H1 (cell line): ENCODE measurements at regions not wholly inside any gene's neighbourhood (a gene's known extent, or its start where the extent isn't known, plus 50 kb on each side); places are given as distances from the start of the nearest gene placed in this dataset.

Source experiments
- CTCF ChIA-PET: fragments of 300-600 bp; sonication (Branson Sonifier 250); formaldehyde crosslinking; loops from one replicate; lab custom pipeline; 2021; ENCODE audit not compliant: partially characterized antibody; lab: Charles Lee
- POLR2A ChIA-PET: fragments of 300-600 bp; sonication (Branson Sonifier 250); formaldehyde crosslinking; loops from one replicate; lab custom pipeline; 2021; ENCODE audit warnings: inconsistent platforms; ENCODE audit not compliant: partially characterized antibody; lab: Charles Lee
- DNase-seq, 2 experiments: peaks; one replicate each; pipeline versions ENCODE4 v3.0.0 to v3.0.0-alpha.2; 2010 to 2022; ENCODE audit warnings: low spot score in 2 of 2, low read depth in 1 of 2, mixed read lengths in 1 of 2
- FAIRE-seq: peaks from 2 replicates; lab custom pipeline; 2011; peaks lifted over from hg19 to GRCh38; lab: Jason Lieb, UNC
- H2AFZ ChIP-seq: 2 replicates; pipeline ENCODE4 v1.8.1; 2012; ENCODE audit warnings: low read length, inconsistent platforms
- H2AK5ac ChIP-seq: 2 replicates; pipeline ENCODE4 v1.6.1; 2013; ENCODE audit warnings: low read depth, low read length
- H2BK120ac ChIP-seq: replicated peaks from 2 replicates; pipeline ENCODE3; 2013; ENCODE audit warnings: low read depth, low read length, inconsistent platforms
- H2BK12ac ChIP-seq: 2 replicates; pipeline ENCODE4 v1.6.1; 2013; ENCODE audit warnings: low read depth, low read length
- H2BK15ac ChIP-seq: 2 replicates; pipeline ENCODE4 v1.6.1; 2013; ENCODE audit warnings: low read length
- H2BK20ac ChIP-seq: 2 replicates; pipeline ENCODE4 v1.6.1; 2013; ENCODE audit warnings: low read length
- H2BK5ac ChIP-seq: 2 replicates; pipeline ENCODE4 v1.6.1; 2013; ENCODE audit warnings: low read depth, low read length
- H3K14ac ChIP-seq: 2 replicates; pipeline ENCODE4 v1.6.1; 2013; ENCODE audit warnings: inconsistent platforms; ENCODE audit not compliant: insufficient read length
- H3K18ac ChIP-seq: 2 replicates; pipeline ENCODE4 v1.6.1; 2013; ENCODE audit warnings: low read length; ENCODE audit errors: extremely low read depth
- H3K23ac ChIP-seq: 2 replicates; pipeline ENCODE4 v1.6.1; 2013; ENCODE audit warnings: inconsistent platforms; ENCODE audit not compliant: insufficient read length
- H3K23me2 ChIP-seq: 2 replicates; pipeline ENCODE4 v1.6.1; 2013; ENCODE audit warnings: low read depth, low read length
- H3K27ac ChIP-seq: 2 replicates; pipeline ENCODE4 v1.6.1; 2011; ENCODE audit warnings: low read depth, low read length, inconsistent platforms
- H3K27me3 ChIP-seq, 4 experiments: replicated peaks in 1 of 4; 1 replicate in 1 of 4; 2 replicates in 3 of 4; pipeline versions ENCODE4 v1.6.1 to v1.8.1; 2011 to 2013; ENCODE audit warnings: low read length in 3 of 4, mild to moderate bottlenecking in 3 of 4, inconsistent platforms in 2 of 4, mixed read lengths in 2 of 4, moderate library complexity in 1 of 4; ENCODE audit not compliant: control insufficient read depth in 3 of 4, insufficient read depth in 3 of 4; ENCODE audit errors: extremely low read depth in 1 of 4
- H3K36me3 ChIP-seq, 4 experiments: 2 replicates each; pipeline versions ENCODE4 v1.6.1 to v1.8.1; 2011 to 2013; ENCODE audit warnings: mild to moderate bottlenecking in 4 of 4, low read length in 3 of 4, moderate library complexity in 2 of 4, control low read depth in 1 of 4, inconsistent platforms in 1 of 4; ENCODE audit not compliant: insufficient read depth in 4 of 4, control insufficient read depth in 2 of 4
- H3K4ac ChIP-seq: replicated peaks from 2 replicates; pipeline ENCODE3; 2013; ENCODE audit warnings: low read length, low read depth, mixed read lengths, inconsistent platforms; ENCODE audit not compliant: insufficient read length
- H3K4me1 ChIP-seq, 4 experiments: replicated peaks in 1 of 4; 1 replicate in 1 of 4; 2 replicates in 3 of 4; pipeline versions ENCODE4 v1.6.1 to v1.8.1; 2011 to 2013; ENCODE audit warnings: low read length in 3 of 4, inconsistent platforms in 2 of 4, mixed read lengths in 1 of 4; ENCODE audit not compliant: insufficient read depth in 4 of 4, control insufficient read depth in 3 of 4
- H3K4me2 ChIP-seq, 2 experiments: 2 replicates each; pipeline versions ENCODE4 v1.6.1 to v1.8.1; 2011 to 2013; ENCODE audit warnings: low read depth in 2 of 2, low read length in 2 of 2, control low read depth in 1 of 2, inconsistent platforms in 1 of 2, mild to moderate bottlenecking in 1 of 2; ENCODE audit not compliant: insufficient read depth in 1 of 2
- H3K4me3 ChIP-seq, 4 experiments: fragments of 200-600, 300-600 bp in 1 of 4; sonication (generic), shearing (Covaris generic), sonication (Bioruptor Twin) in 1 of 4; 2 replicates each; pipeline versions ENCODE4 v1.5.1 to v1.8.1; 2011 to 2016; ENCODE audit warnings: low read length in 4 of 4, low read depth in 3 of 4, control low read depth in 2 of 4, inconsistent platforms in 2 of 4, mild to moderate bottlenecking in 2 of 4, mixed read lengths in 1 of 4, moderate library complexity in 1 of 4; ENCODE audit not compliant: insufficient read depth in 2 of 4; ENCODE audit errors: extremely low read depth in 1 of 4
- H3K56ac ChIP-seq: replicated peaks from 2 replicates; pipeline ENCODE3; 2013; ENCODE audit warnings: low read depth, mild to moderate bottlenecking, mixed read lengths, low read length, inconsistent platforms; ENCODE audit not compliant: insufficient read length
- H3K79me1 ChIP-seq: 2 replicates; pipeline ENCODE4 v1.6.1; 2013; ENCODE audit warnings: low read depth, low read length, control low read depth
- H3K79me2 ChIP-seq, 2 experiments: 2 replicates each; pipeline versions ENCODE4 v1.6.1 to v1.8.1; 2012 to 2013; ENCODE audit warnings: low read length in 2 of 2, mild to moderate bottlenecking in 2 of 2, inconsistent platforms in 1 of 2; ENCODE audit not compliant: insufficient read depth in 2 of 2, control insufficient read depth in 1 of 2
- H3K9ac ChIP-seq, 4 experiments: replicated peaks in 1 of 4; 1 replicate in 1 of 4; 2 replicates in 3 of 4; pipeline versions ENCODE4 v1.6.1 to v1.8.1; 2011 to 2013; ENCODE audit warnings: low read depth in 3 of 4, low read length in 3 of 4, control low read depth in 2 of 4, mild to moderate bottlenecking in 2 of 4, moderate library complexity in 2 of 4, inconsistent platforms in 1 of 4; ENCODE audit errors: extremely low read depth in 1 of 4
- H3K9me3 ChIP-seq, 2 experiments: 2 replicates each; pipeline versions ENCODE4 v1.6.1 to v1.8.1; 2012 to 2013; ENCODE audit warnings: mild to moderate bottlenecking in 2 of 2, moderate library complexity in 2 of 2, control low read depth in 1 of 2, inconsistent platforms in 1 of 2, low read depth in 1 of 2, low read length in 1 of 2, mixed read lengths in 1 of 2; ENCODE audit not compliant: insufficient read depth in 2 of 2
- H4K20me1 ChIP-seq, 2 experiments: replicated peaks in 1 of 2; 2 replicates each; pipeline versions ENCODE3 to v1.8.1; 2011 to 2013; ENCODE audit warnings: inconsistent platforms in 2 of 2, low read length in 2 of 2, mild to moderate bottlenecking in 1 of 2; ENCODE audit not compliant: insufficient read depth in 2 of 2, control insufficient read depth in 1 of 2
- H4K5ac ChIP-seq: 2 replicates; pipeline ENCODE4 v1.6.1; 2013; ENCODE audit warnings: low read length, low read depth, mixed read lengths, inconsistent platforms; ENCODE audit not compliant: insufficient read length
- H4K8ac ChIP-seq: 2 replicates; pipeline ENCODE4 v1.8.0; 2013; ENCODE audit warnings: mild to moderate bottlenecking, moderate library complexity, low read length, inconsistent platforms; ENCODE audit not compliant: insufficient read depth; ENCODE audit errors: extremely low read depth
- H4K91ac ChIP-seq: replicated peaks from 2 replicates; pipeline ENCODE3; 2013; ENCODE audit warnings: low read length, mixed read lengths, inconsistent platforms; ENCODE audit not compliant: insufficient read length
- CBX8 ChIP-seq: fragments of 300-800, 300-1000 bp; sonication (generic); IDR thresholded peaks from 2 replicates; pipeline ENCODE4 v1.7.1; 2016; ENCODE audit warnings: low read depth, low read length, borderline replicate concordance
- CHD1 ChIP-seq: IDR thresholded peaks from 2 replicates; pipeline ENCODE4 v1.6.1; 2012; ENCODE audit warnings: low read depth, low read length, improper control_type of control experiment
- CHD2 ChIP-seq: IDR thresholded peaks from 2 replicates; pipeline ENCODE4 v1.6.1; 2012; ENCODE audit warnings: low read length, improper control_type of control experiment
- EGR1 ChIP-seq: IDR thresholded peaks from 2 replicates; pipeline ENCODE4 v1.6.1; 2011; ENCODE audit warnings: low read depth, low read length, borderline replicate concordance
- EZH2 ChIP-seq: fragments of 200-600 bp; sonication (generic); IDR thresholded peaks from 2 replicates; pipeline ENCODE4 v1.7.1; 2012; ENCODE audit warnings: low read depth, mild to moderate bottlenecking, moderate library complexity, low read length, inconsistent platforms; ENCODE audit not compliant: severe bottlenecking
- GABPA ChIP-seq: IDR thresholded peaks from 2 replicates; pipeline ENCODE4 v1.6.1; 2011; ENCODE audit warnings: mild to moderate bottlenecking, low read length, moderate library complexity, borderline replicate concordance; ENCODE audit not compliant: insufficient read depth
- JUN ChIP-seq: IDR thresholded peaks from 2 replicates; pipeline ENCODE4 v1.6.1; 2011; ENCODE audit warnings: low read depth, mild to moderate bottlenecking, improper control_type of control experiment, low read length
- KDM5A ChIP-seq: fragments of 200-600 bp; IDR thresholded peaks from 2 replicates; pipeline ENCODE4 v1.7.1; 2012; ENCODE audit warnings: mild to moderate bottlenecking, low read length, inconsistent platforms, mixed read lengths
- NANOG ChIP-seq: IDR thresholded peaks from 2 replicates; pipeline ENCODE4 v1.6.1; 2011; ENCODE audit warnings: low read length, low read depth, mild to moderate bottlenecking, inconsistent platforms; ENCODE audit not compliant: insufficient read depth, poor library complexity, severe bottlenecking
- PHF8 ChIP-seq: fragments of 200-600 bp; sonication (generic); conservative IDR thresholded peaks from 2 replicates; pipeline ENCODE4 v1.7.1; 2012; ENCODE audit warnings: low read depth, mild to moderate bottlenecking, inconsistent platforms, low read length, moderate library complexity
- RNF2 ChIP-seq: fragments of 200-900, 300-1000 bp; sonication (generic); IDR thresholded peaks from 2 replicates; pipeline ENCODE4 v1.7.1; 2016; ENCODE audit warnings: borderline replicate concordance, low read depth, mild to moderate bottlenecking, antibody characterized with exemption, low read length; ENCODE audit not compliant: poor library complexity, severe bottlenecking; ENCODE audit errors: missing control alignments
- SIRT6 ChIP-seq: IDR thresholded peaks from one replicate; pipeline ENCODE4 v1.7.1; 2012; ENCODE audit warnings: low read length, inconsistent platforms
- TAF1 ChIP-seq: IDR thresholded peaks from 2 replicates; pipeline ENCODE4 v1.6.1; 2011; ENCODE audit warnings: mild to moderate bottlenecking, low read depth, low read length
- TEAD4 ChIP-seq: IDR thresholded peaks from 2 replicates; pipeline ENCODE4 v1.6.1; 2012; ENCODE audit warnings: low read depth, low read length, inconsistent platforms, mixed read lengths
- ZNF274 ChIP-seq: IDR thresholded peaks from 2 replicates; pipeline ENCODE4 v1.7.0; 2012; ENCODE audit warnings: low read length, borderline replicate concordance; ENCODE audit errors: extremely low read depth
- WGBS, 2 experiments: shearing (Covaris generic) in 1 of 2; methylation state at CpG; one replicate each; pipeline versions ENCODE4 v1.1.6 to v1.1.7; 2013 to 2015; ENCODE audit warnings: low lambda C conversion rate in 2 of 2, mixed read lengths in 2 of 2, inconsistent platforms in 1 of 2, low coverage in 1 of 2, missing lambda C conversion rate in 1 of 2; ENCODE audit not compliant: insufficient replicate concordance in 2 of 2, insufficient coverage in 1 of 2, insufficient read length in 1 of 2; ENCODE audit errors: extremely low coverage in 1 of 2, missing lambda C conversion rate in 1 of 2; 5-methylcytosine and 5-hydroxymethylcytosine counted together

GRCh38 chr4:125444166-125444565, 129.4 kb downstream of the FAT4 start:
- no peak for FAIRE-seq
- H3K27me3 ChIP-seq: no peaks in the 10 kb centered on the region

More at GRCh38 chr4:125444166-125444565, 129.4 kb downstream of the FAT4 start:
- H3K4me1 ChIP-seq: no peaks in the 10 kb centered on the region
- ChIA-PET POLR2A (no interaction called here), CTCF (no interaction called here)
- H2BK15ac ChIP-seq: no peak overlapping the region
- H3K18ac ChIP-seq: no peak overlapping the region
- no peak overlapping the region for H3K27ac ChIP-seq
- no peak overlapping the region for H4K5ac ChIP-seq
- H2AK5ac ChIP-seq: no peak overlapping the region
- no peak overlapping the region for H3K4me3 ChIP-seq
- H3K9ac ChIP-seq: no peak overlapping the region
- no peak for DNase-seq
- no peaks in the 10 kb centered on the region for H3K79me1 ChIP-seq
- no peak overlapping the region for H2BK120ac ChIP-seq
- H3K23ac ChIP-seq: no peak overlapping the region
- H4K20me1 ChIP-seq: no peaks in the 10 kb centered on the region
- no peaks in the 10 kb centered on the region for H3K36me3 ChIP-seq
- H2BK12ac ChIP-seq: no peak overlapping the region
- 79% methylated on average over 1 of the region's 1 CpG; no CpG with 5 or more reads in 1 of the 2 experiments for WGBS, 2 experiments
- no peak overlapping the region for H4K8ac ChIP-seq
- H3K56ac ChIP-seq: no peak overlapping the region
- peak overlapping the region; percentile 2; the same call in 1 of the 2 replicates for H2AFZ ChIP-seq
- no peaks in the 10 kb centered on the region for H3K9me3 ChIP-seq
- H3K23me2 ChIP-seq: no peaks in the 10 kb centered on the region
- H3K79me2 ChIP-seq: no peaks in the 10 kb centered on the region
- TF ChIP-seq RNF2 (no peak), CHD2 (no peak), NANOG (no peak), EZH2 (no peak), EGR1 (no peak), TEAD4 (no peak), SIRT6 (no peak), JUN (no peak), CHD1 (no peak), ZNF274 (no peak), CBX8 (no peak), TAF1 (no peak), PHF8 (no peak), KDM5A (no peak), GABPA (no peak)
- H3K4ac ChIP-seq: no peak overlapping the region
- no peak overlapping the region for H2BK5ac ChIP-seq
- no peak overlapping the region for H2BK20ac ChIP-seq
- H3K14ac ChIP-seq: no peak overlapping the region
- H3K4me2 ChIP-seq: no peak overlapping the region
- no peak overlapping the region for H4K91ac ChIP-seq
